ENCODE measurements at regions not wholly inside any gene's neighbourhood (a gene's known extent, or its start where the extent isn't known, plus 50 kb on each side); places are given as distances from the start of the nearest gene placed in this dataset.

GRCh38 chr13:85371254-85371653 lies 428.0 kb downstream of the SLITRK6 start:
- TF ChIP-seq CTCF (IDR thresholded peaks at IDR 0.05) (no peak), POLR2A (IDR thresholded peaks at IDR 0.05) (no peak), EP300 (IDR thresholded peaks at IDR 0.05; ENCODE audit: low read depth) (no peak)
